ENCODE measurements at regions not wholly inside any gene's neighbourhood (a gene's known extent, or its start where the extent isn't known, plus 50 kb on each side); places are given as distances from the start of the nearest gene placed in this dataset.

DNA sequence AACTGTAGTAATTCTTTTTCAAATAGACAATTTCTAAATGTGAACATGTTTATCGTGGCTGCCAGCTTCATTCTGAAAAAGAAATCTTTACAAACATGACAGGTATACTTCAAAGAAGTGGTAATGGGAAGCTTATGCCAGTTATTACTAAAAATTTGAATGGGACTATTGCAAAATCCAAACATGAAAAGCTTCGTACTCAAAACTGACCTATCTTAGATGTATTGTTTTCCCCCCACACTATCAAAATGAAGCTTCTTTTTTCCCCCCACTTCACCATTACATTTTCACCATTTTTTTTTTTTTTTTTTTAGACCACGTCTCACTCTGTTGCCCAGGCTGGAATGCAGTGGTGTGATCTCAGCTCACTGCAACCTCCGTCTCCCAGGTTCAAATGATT lies 50.4 kb upstream of the SERTAD2 start:
- DNase-seq (ENCODE audit: low spot score): no peak

GRCh38 chr2:64704996-64705395 lies 51.3 kb upstream of the SERTAD2 start:
- no peak for DNase-seq (ENCODE audit: low spot score)

DNA sequence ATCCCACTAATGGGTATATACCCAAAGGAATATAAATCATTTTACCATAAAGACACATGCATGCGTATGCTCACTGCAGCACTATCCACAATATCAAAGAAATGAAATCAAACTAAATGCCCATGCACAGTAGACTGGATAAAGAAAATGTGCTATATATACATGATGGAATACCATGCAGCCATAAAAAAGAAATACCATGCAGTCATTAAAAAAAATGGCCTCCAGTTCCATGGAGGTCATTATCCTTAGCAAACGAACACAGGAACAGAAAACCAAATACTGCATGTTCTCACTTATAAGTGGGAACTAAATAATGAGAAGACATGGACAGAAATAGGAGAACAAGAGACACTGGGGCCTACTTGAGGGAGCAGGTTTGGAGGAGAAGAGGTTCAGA lies 53.6 kb upstream of the SERTAD2 start:
- no peak for DNase-seq (ENCODE audit: low spot score)

GRCh38 chr2:64708829-64709228 lies 55.1 kb upstream of the SERTAD2 start:
- no peak for DNase-seq (ENCODE audit: low spot score)

GRCh38 chr2:64711252-64711800 lies 57.6 kb upstream of the SERTAD2 start:
- DNase-seq (ENCODE audit: low spot score): no peak

DNA sequence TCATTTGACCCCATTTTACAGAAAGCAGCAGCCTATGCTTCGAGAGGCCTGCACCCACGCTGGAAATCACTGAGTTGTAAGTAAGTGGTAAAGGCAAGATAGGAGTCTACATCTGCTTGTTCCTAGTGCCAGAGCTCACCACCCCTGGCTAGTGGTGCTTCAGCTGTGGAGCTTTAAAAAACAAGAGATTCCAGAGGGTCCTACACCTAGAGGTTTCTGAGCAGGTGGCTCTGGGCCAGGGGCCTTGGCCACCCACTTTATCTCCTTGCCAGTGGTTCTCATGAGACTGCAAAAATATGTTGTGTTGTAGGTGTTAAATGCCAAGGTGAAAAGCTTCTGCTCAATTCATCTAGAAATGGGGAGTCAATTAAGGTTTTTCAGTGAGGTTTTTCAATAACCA lies 60.0 kb upstream of the SERTAD2 start:
- DNase-seq (ENCODE audit: low spot score): no peak

DNA sequence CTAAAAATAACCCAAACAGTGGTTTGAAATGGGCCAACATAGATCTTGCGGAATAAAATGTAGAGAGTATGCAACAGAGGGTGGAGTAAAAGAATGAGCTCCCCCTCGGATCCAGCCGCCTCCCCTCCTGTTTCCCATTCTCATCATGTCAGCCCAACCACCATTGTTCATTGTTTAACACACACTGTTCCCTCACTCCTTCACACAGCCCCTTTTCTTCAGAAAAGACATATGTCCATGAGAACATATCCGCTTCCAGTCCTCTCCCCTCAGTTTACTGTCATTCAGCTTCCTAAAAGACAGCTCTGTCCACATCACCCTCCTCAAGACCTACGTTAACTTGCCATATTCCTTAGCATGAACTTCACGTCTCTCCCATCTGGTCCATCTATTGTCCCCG lies 62.9 kb upstream of the SERTAD2 start:
- no peak for DNase-seq (ENCODE audit: low spot score)

DNA sequence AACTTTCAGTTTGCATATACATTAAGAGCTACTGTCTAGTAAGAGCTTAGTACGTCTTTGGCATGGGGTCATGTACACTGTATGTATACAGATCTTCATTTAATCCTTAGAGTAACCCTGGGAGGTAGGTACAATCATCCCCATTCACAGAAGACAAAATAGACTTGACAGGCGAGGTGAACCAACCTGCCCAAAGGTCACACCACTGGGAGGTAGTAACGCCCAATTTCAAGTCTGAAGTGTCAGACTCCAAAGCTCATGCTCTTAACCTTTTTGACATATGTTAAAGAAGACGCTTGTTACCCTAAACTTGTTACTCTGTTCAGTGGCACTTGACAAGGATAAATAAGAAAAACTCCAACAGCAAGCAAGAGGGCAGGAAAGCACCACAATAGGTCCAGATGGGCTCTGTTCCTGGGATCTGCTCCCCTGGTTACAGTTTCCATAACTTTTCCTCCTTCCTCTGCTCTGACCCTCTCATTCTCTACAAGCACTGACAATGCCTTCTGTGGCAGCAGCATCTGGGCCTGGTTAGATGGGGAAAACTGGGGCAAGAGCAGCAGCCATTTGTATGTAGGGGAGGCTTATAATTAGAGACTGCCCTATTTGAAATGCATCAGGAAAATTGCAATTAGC lies 64.7 kb upstream of the SERTAD2 start:
- DNase-seq (ENCODE audit: low spot score): no peak

DNA sequence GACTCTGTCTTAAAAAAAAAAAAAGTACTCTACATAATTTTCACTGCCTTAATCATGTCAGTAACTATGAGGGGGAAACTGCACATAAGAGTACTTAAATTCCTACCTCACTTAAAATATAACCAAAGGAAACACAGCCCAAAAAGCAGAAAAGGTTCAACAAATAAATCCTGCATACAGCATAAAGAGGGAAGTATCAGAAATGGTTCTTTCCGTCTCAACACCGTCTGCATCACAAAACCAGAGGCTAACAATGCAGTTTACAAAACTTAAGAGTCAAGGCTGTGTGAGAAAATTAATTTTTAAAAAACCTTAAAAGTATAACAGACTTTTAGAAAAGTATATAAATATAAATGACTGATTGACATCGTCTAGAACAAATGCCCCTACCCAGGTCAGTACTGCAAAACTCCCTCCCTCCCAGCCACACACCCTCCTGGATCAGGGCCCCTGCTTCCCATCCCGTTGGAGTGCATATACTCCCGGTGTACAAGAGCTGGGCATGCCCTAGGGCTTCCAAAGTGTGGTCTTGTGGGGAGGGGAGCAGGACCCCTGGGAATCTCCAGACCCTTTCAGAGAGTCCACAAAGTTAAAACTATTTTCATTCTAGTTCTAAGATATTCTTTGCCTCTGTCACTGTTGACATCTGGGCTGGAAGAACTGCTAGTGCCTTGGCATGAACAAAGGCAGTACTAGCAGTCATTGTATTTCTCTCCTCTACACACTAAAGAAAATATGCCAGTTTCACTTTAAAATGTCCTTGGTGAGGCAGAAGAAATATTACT lies 67.0 kb upstream of the SERTAD2 start:
- no peak for DNase-seq (ENCODE audit: low spot score)

DNA sequence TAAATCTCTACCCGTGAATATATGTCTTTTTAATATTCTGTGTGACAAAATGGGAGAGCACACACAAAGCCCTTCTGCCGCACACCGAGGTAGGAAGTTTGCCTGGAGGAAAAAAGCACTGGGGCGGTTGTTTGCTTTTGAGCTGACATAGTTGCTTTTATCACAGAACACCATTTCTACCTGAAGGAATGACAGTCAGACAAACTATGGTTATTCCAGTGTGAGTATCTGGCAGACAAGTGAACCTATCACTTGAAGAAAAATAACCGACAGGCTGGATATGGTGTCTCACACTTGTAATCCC lies 67.6 kb upstream of the SERTAD2 start:
- DNase-seq (ENCODE audit: low spot score): no peak

- no peak for DNase-seq (ENCODE audit: low spot score)
Measured at GRCh38 chr2:64722291-64723044, 68.8 kb upstream of the SERTAD2 start.

- DNase-seq (ENCODE audit: low spot score): no peak
Measured at GRCh38 chr2:64727013-64727767, 73.5 kb upstream of the SERTAD2 start.

- DNase-seq (ENCODE audit: low spot score): no peak
Measured at GRCh38 chr2:64727843-64728463, 74.2 kb upstream of the SERTAD2 start.

GRCh38 chr2:64730551-64731262 lies 77.0 kb upstream of the SERTAD2 start:
- no peak for DNase-seq (ENCODE audit: low spot score)

GRCh38 chr2:64731263-64731643 lies 77.5 kb upstream of the SERTAD2 start:
- DNase-seq (ENCODE audit: low spot score): no peak

DNA sequence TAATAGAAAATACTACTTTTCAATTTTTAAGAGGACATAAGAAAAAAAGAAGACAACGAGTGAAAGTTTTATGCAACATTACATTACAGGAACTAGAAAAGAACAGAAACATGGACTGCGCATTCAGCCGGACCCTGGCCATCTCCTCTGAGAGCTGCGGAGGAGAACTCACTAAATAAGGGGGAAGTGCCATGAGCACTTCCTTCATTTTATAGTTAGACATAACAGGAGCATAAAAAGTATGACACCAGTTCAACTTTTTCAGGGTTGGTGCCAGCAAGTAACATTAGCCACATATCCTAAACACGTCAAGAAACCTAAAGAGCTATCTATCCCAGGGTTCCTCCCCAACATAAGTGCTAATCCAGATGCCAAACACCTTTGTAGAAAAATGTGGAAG lies 78.0 kb upstream of the SERTAD2 start:
- no peak for DNase-seq (ENCODE audit: low spot score)

GRCh38 chr2:64732146-64732545 lies 78.4 kb upstream of the SERTAD2 start:
- no peak for DNase-seq (ENCODE audit: low spot score)

GRCh38 chr2:64735504-64735903 lies 81.8 kb upstream of the SERTAD2 start:
- DNase-seq (ENCODE audit: low spot score): no peak

DNA sequence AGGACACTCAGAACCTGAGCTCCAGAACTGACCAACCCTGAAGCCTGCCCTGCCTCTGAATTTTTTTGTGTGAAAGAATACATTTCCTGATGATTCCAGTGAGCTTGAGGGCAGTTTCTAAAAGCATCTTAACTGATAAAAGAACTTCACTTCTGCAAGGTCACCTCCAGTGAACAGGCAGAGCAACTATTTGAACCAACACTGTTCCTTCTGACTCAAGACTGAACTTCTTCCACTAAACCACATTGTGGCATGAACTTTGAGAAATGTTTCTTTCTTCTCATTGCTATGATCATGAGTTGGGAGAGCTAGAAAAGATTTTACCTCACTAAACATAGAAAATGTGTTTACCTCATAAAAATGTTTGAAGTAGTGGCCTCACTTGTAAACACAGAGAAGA lies 83.8 kb upstream of the SERTAD2 start:
- DNase-seq (ENCODE audit: low spot score): no peak

DNA sequence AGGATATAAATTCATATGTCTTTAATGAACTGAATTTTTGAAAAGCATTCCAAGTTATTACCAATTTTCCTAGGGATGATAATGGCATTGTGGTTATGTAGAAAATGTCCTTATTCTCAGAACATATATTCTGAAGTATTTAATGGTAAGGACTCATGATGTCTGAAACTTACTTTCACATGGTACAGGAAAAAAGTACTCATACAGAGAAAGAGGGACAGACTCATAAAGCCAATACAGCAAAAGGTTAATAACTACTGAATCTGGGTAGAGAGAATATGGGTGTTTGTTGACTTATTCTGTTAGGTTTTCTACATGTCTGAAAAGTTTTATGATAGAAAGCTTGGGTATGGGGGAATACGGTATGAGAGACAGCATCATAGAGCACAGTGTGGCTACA lies 84.3 kb upstream of the SERTAD2 start:
- no peak for DNase-seq (ENCODE audit: low spot score)

GRCh38 chr2:64742678-64743077 lies 89.0 kb upstream of the SERTAD2 start:
- no peak for DNase-seq (ENCODE audit: low spot score)

Measured in RKO (cell line).